Thyroid gland (tissue), 4 donors: ENCODE measurements at regions not wholly inside any gene's neighbourhood (a gene's known extent, or its start where the extent isn't known, plus 50 kb on each side); places are given as distances from the start of the nearest gene placed in this dataset.

Experiments used
- DNase-seq, 2 donors: peaks; one replicate each; pipeline ENCODE4 v3.0.0-alpha.2; 2019
- H3K27ac ChIP-seq, 3 donors: fragments of 200-600 bp; sonication (generic); 1 replicate in 2 of 3; 2 replicates in 1 of 3; pipeline ENCODE4 v1.5.1; 2016 to 2019; ENCODE audit warnings: mild to moderate bottlenecking in 1 of 3, moderate library complexity in 1 of 3
- H3K27me3 ChIP-seq: fragments of 200-600 bp; sonication (generic); one replicate; pipeline ENCODE4 v1.5.1; 2019
- H3K36me3 ChIP-seq, 2 donors: fragments of 200-600 bp; sonication (generic); one replicate each; pipeline ENCODE4 v1.5.1; 2016 to 2019
- H3K4me1 ChIP-seq, 2 donors: fragments of 200-600 bp; sonication (generic); one replicate each; pipeline ENCODE4 v1.5.1; 2017 to 2019
- H3K4me3 ChIP-seq, 3 donors: fragments of 200-600 bp; sonication (generic); replicated peaks in 1 of 3; 1 replicate in 2 of 3; 2 replicates in 1 of 3; pipeline ENCODE4 v1.5.1; 2016; ENCODE audit warnings: mild to moderate bottlenecking in 1 of 3
- H3K9me3 ChIP-seq: fragments of 200-600 bp; sonication (generic); one replicate; pipeline ENCODE4 v1.5.1; 2017
- POLR2A ChIP-seq, 2 donors: fragments of 450-650 bp; IDR thresholded peaks; one replicate each; pipeline ENCODE4 v1.6.1; 2017; ENCODE audit warnings: antibody characterized with exemption in 2 of 2, mild to moderate bottlenecking in 2 of 2, moderate library complexity in 1 of 2
- WGBS, 2 donors: methylation state at CpG; one replicate each; pipeline ENCODE4 v1.1.5; 2017; 5-methylcytosine and 5-hydroxymethylcytosine counted together
- intact Hi-C: fragments of 100-400 bp; cut with DNase I; formaldehyde crosslinking; loops from one replicate; pipeline ENCODE4 v1.15.1; 2023
- TF ChIP-seq, protein P1 (sequence below), 6 experiments: fragments of 200-600 bp in 3 of 6; fragments of 450-650 bp in 3 of 6; sonication (generic) in 3 of 6; IDR thresholded peaks; one replicate each; pipeline ENCODE4 v1.5.1; 2016 to 2019; ENCODE audit warnings: antibody characterized with exemption in 6 of 6, mild to moderate bottlenecking in 2 of 6, inconsistent platforms in 1 of 6, moderate library complexity in 1 of 6

DNA sequence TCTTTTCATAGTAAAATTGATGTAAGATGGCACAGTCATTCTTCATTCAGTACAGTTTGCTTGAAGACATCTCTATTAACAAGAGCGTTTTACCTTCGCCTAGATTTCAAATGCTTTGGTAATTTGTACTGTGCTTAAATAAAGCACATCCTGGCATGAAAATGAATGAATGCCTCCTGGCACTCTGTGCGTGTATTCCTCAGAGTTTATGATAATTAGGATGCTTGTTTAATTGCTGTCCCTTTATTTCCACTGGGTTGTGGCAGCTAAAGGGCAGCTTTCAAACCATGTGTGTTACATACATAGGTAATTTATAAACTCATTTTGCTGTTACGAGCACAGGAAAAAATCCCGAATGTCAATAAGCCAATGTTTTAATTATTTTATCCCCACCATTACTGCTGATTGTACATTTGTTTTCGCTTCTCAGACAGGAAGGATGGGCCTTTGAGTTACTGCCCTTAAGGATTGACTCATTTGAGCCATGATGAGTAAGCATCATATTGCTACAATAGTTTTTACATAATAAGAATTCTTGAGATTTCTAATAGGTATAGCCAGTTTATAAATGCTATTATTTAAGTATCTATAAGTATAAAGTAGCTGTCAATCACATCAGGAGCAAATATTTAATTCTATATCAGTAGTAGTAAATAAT is 516.5 kb downstream of the XIRP2 start:
- Histone ChIP-seq H3K4me1 (no peaks in the 10 kb centered on the region), H3K9me3 (no peaks in the 10 kb centered on the region), H3K27me3 (no peaks in the 10 kb centered on the region), H3K4me3 (no peak overlapping the region), H3K36me3 (no peaks in the 10 kb centered on the region), H3K27ac (no peak overlapping the region)
- no peak for DNase-seq
- intact Hi-C loops: no loop called here
- 90 to 92% methylated on average over 6 of the region's 6 CpGs for WGBS, 2 donors
- no peak for TF ChIP-seq POLR2A (IDR thresholded peaks at IDR 0.05)
- TF ChIP-seq, protein P1, sequence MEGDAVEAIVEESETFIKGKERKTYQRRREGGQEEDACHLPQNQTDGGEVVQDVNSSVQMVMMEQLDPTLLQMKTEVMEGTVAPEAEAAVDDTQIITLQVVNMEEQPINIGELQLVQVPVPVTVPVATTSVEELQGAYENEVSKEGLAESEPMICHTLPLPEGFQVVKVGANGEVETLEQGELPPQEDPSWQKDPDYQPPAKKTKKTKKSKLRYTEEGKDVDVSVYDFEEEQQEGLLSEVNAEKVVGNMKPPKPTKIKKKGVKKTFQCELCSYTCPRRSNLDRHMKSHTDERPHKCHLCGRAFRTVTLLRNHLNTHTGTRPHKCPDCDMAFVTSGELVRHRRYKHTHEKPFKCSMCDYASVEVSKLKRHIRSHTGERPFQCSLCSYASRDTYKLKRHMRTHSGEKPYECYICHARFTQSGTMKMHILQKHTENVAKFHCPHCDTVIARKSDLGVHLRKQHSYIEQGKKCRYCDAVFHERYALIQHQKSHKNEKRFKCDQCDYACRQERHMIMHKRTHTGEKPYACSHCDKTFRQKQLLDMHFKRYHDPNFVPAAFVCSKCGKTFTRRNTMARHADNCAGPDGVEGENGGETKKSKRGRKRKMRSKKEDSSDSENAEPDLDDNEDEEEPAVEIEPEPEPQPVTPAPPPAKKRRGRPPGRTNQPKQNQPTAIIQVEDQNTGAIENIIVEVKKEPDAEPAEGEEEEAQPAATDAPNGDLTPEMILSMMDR (IDR thresholded peaks at IDR 0.05): no peak

DNA sequence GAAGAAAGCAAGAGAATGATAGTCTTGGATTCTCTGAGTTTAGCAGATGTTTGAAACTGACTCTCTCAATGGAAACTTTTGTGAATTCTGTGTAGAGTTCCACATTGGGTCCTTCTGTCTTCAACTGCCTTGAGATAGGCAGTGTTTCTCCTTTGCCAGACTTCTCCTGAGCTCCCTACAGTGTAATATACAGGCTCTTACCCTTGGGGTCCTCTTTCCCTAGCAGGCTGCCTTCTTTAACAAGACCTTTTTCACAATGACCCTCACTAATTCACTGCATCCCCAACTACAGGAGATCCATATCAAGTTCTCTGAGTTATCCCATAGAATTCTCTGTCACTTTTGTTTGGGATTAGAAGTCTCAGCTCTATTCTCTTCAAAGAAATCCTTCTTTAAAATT is 513.0 kb downstream of the XIRP2 start:
- H3K4me1 ChIP-seq: no peaks in the 10 kb centered on the region
- TF ChIP-seq, protein P1 (IDR thresholded peaks at IDR 0.05): no peak
- TF ChIP-seq POLR2A (IDR thresholded peaks at IDR 0.05): no peak
- intact Hi-C loops: no loop called here
- H3K27ac ChIP-seq: no peak overlapping the region
- H3K4me3 ChIP-seq: no peak overlapping the region
- DNase-seq: no peak
- H3K9me3 ChIP-seq: no peaks in the 10 kb centered on the region
- no peaks in the 10 kb centered on the region for H3K36me3 ChIP-seq
- H3K27me3 ChIP-seq: no peaks in the 10 kb centered on the region

DNA sequence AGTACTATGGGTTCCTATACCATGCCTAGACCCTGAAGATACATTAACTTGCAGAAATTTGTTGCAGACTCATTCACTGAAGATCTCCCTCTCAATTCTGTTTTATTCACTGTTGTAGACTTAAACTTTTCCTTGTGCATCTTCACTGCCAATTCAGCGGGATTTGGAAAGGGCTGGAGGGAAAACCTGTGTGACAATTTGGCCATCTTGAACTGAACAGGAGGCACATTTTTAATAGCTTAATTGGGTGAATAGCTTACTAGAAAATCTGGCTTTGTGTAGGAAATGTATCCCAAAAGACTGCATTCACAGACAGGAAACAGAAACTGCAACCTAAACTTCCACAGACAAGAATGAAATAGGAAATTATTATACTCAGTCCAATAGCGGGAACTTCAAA is 512.3 kb downstream of the XIRP2 start:
- DNase-seq: no peak
- WGBS, 2 donors: 79 to 81% methylated on average over 2 of the region's 2 CpGs
- no peaks in the 10 kb centered on the region for H3K27me3 ChIP-seq
- H3K9me3 ChIP-seq: no peaks in the 10 kb centered on the region
- H3K27ac ChIP-seq: no peak overlapping the region
- TF ChIP-seq, protein P1 (IDR thresholded peaks at IDR 0.05): no peak
- no peak for TF ChIP-seq POLR2A (IDR thresholded peaks at IDR 0.05)
- no peak overlapping the region for H3K4me3 ChIP-seq
- intact Hi-C loops: no loop called here
- H3K36me3 ChIP-seq: no peaks in the 10 kb centered on the region
- no peaks in the 10 kb centered on the region for H3K4me1 ChIP-seq

DNA sequence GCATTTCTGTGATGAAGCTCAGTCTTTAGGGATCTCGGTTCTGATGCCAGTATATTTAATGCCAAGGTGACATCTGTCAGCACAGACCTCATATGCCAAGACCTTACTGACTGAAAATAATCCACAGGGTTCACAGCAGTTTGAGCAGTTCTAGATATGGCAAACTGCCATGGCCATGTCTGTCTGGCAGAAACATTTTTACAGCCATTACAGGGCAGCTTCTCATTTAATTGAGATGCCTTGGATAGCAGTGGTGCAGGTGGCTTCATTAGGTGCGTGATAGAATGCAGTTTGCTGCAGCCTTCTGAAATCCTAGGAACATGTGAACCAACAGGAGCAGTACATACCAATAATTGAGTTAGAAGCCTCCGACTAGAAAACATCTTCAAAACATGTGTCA is 510.6 kb downstream of the XIRP2 start:
- H3K36me3 ChIP-seq: no peaks in the 10 kb centered on the region
- H3K27me3 ChIP-seq: no peaks in the 10 kb centered on the region
- no peak overlapping the region for H3K27ac ChIP-seq
- DNase-seq: no peak
- TF ChIP-seq, protein P1 (IDR thresholded peaks at IDR 0.05): no peak
- no peak for TF ChIP-seq POLR2A (IDR thresholded peaks at IDR 0.05)
- no peaks in the 10 kb centered on the region for H3K9me3 ChIP-seq
- intact Hi-C loops: no loop called here
- no peaks in the 10 kb centered on the region for H3K4me1 ChIP-seq
- WGBS, 2 donors: 89 to 93% methylated on average over 3 of the region's 3 CpGs
- no peak overlapping the region for H3K4me3 ChIP-seq

DNA sequence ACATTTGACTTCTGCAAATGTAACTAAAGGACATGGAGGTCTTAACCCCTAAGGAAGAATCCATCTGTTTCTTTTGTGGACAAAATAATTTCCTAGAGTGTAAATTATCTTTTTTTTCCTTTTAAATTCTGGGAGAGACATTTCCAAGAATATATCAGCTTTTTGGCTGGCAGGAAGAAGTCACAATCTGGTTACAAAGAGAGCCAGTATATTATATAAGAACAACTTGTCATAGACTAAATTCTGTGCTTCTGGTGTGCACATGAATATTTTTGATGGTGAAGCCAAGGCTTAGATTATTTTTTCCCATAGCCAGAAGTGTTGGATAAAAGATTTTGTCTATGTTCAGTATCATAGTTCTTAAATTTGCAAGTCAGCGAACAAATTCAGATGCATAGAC is 500.6 kb downstream of the XIRP2 start:
- WGBS, 2 donors: 85 to 98% methylated on average over 1 of the region's 1 CpG
- Histone ChIP-seq H3K27ac (no peak overlapping the region), H3K36me3 (no peaks in the 10 kb centered on the region), H3K9me3 (no peaks in the 10 kb centered on the region), H3K4me3 (no peak overlapping the region), H3K27me3 (no peaks in the 10 kb centered on the region), H3K4me1 (no peaks in the 10 kb centered on the region)
- no peak for TF ChIP-seq POLR2A (IDR thresholded peaks at IDR 0.05)
- TF ChIP-seq, protein P1 (IDR thresholded peaks at IDR 0.05): no peak
- intact Hi-C loops: no loop called here
- no peak for DNase-seq
